ENCODE measurements at regions not wholly inside any gene's neighbourhood (a gene's known extent, or its start where the extent isn't known, plus 50 kb on each side); places are given as distances from the start of the nearest gene placed in this dataset.

GRCh38 chr7:125804273-125804672 lies 874.6 kb upstream of the POT1 start:
- Histone ChIP-seq H3K36me3 (ENCODE audit: insufficient read depth, low read length) (no peaks in the 10 kb centered on the region), H3K9me3 (ENCODE audit: control insufficient read depth in 1 of 2, insufficient read depth in 1 of 2, low read length in 2 of 2) (peaks cover 0 to 12% of the 10 kb centered on the region in 2 experiments), H3K4me1 (ENCODE audit: insufficient read depth, low read length) (no peaks in the 10 kb centered on the region), H3K27ac (ENCODE audit: low read depth in 1 of 2, low read length in 2 of 2) (no peak overlapping the region), H3K27me3 (ENCODE audit: control insufficient read depth in 1 of 2, insufficient read depth in 2 of 2, low read length in 2 of 2) (no peaks in the 10 kb centered on the region), H3K4me3 (ENCODE audit: low read length) (no peak overlapping the region)
- no peak for TF ChIP-seq CTCF (IDR thresholded peaks at IDR 0.05)
- ATAC-seq (ENCODE audit: poor library complexity) (no peak), DNase-seq (no peak)
- CTCF ChIA-PET: no interaction called here
- POLR2A ChIA-PET: no interaction called here
- Mint-ChIP-seq H3K9me3 (no peaks in the 10 kb centered on the region), H3K4me3 (no peak overlapping the region), H3K4me1 (ENCODE audit: low read depth) (no peaks in the 10 kb centered on the region), H3K36me3 (ENCODE audit: low read depth) (no peaks in the 10 kb centered on the region), H3K27ac (no peak overlapping the region), H3K27me3 (no peaks in the 10 kb centered on the region)
- intact Hi-C loops (cut with DNase I, micrococcal nuclease): no loop called here

GRCh38 chr7:125780153-125780552 lies 850.5 kb upstream of the POT1 start:
- ChIA-PET POLR2A (no interaction called here), CTCF (no interaction called here)
- no peak for TF ChIP-seq CTCF (IDR thresholded peaks at IDR 0.05)
- no peak overlapping the region for H3K4me3 ChIP-seq (ENCODE audit: low read length)
- ATAC-seq (ENCODE audit: poor library complexity) (no peak), DNase-seq (no peak)
- Mint-ChIP-seq H3K36me3 (ENCODE audit: low read depth) (no peaks in the 10 kb centered on the region), H3K4me1 (ENCODE audit: low read depth) (no peaks in the 10 kb centered on the region), H3K27ac (no peak overlapping the region), H3K4me3 (no peak overlapping the region), H3K9me3 (peaks cover 7% of the 10 kb centered on the region), H3K27me3 (no peaks in the 10 kb centered on the region)
- no peaks in the 10 kb centered on the region for H3K4me1 ChIP-seq (ENCODE audit: insufficient read depth, low read length)
- intact Hi-C loops (cut with DNase I, micrococcal nuclease): no loop called here
- H3K36me3 ChIP-seq (ENCODE audit: insufficient read depth, low read length): no peaks in the 10 kb centered on the region
- H3K27me3 ChIP-seq (ENCODE audit: control insufficient read depth in 1 of 2, insufficient read depth in 2 of 2, low read length in 2 of 2): no peaks in the 10 kb centered on the region
- peaks cover 3 to 14% of the 10 kb centered on the region in 2 experiments for H3K9me3 ChIP-seq (ENCODE audit: control insufficient read depth in 1 of 2, insufficient read depth in 1 of 2, low read length in 2 of 2)
- H3K27ac ChIP-seq (ENCODE audit: low read depth in 1 of 2, low read length in 2 of 2): no peak overlapping the region

- Mint-ChIP-seq H3K36me3 (ENCODE audit: low read depth) (no peaks in the 10 kb centered on the region), H3K4me1 (ENCODE audit: low read depth) (no peaks in the 10 kb centered on the region), H3K27ac (no peak overlapping the region), H3K4me3 (no peak overlapping the region), H3K27me3 (no peaks in the 10 kb centered on the region), H3K9me3 (peaks cover 3% of the 10 kb centered on the region)
- Histone ChIP-seq H3K9me3 (ENCODE audit: control insufficient read depth in 1 of 2, insufficient read depth in 1 of 2, low read length in 2 of 2) (peaks cover 0 to 17% of the 10 kb centered on the region in 2 experiments), H3K27ac (ENCODE audit: low read depth in 1 of 2, low read length in 2 of 2) (no peak overlapping the region), H3K4me3 (ENCODE audit: low read length) (no peak overlapping the region), H3K4me1 (ENCODE audit: insufficient read depth, low read length) (no peaks in the 10 kb centered on the region), H3K36me3 (ENCODE audit: insufficient read depth, low read length) (no peaks in the 10 kb centered on the region), H3K27me3 (ENCODE audit: control insufficient read depth in 1 of 2, insufficient read depth in 2 of 2, low read length in 2 of 2) (no peaks in the 10 kb centered on the region)
- no peak for ATAC-seq (ENCODE audit: poor library complexity)
- intact Hi-C loops (cut with DNase I, micrococcal nuclease): no loop called here
- no peak for TF ChIP-seq CTCF (IDR thresholded peaks at IDR 0.05)
- POLR2A ChIA-PET: no interaction called here
- CTCF ChIA-PET: no interaction called here
- DNase-seq: no peak
These were observed 845.7 kb upstream of the POT1 start for GRCh38 chr7:125775317-125775716.

Measured in CD4-positive, alpha-beta T cell (primary cell).